Upper lobe of left lung (tissue), 4 donors: ENCODE measurements at regions not wholly inside any gene's neighbourhood (a gene's known extent, or its start where the extent isn't known, plus 50 kb on each side); places are given as distances from the start of the nearest gene placed in this dataset.

Experiments
- CTCF ChIP-seq, 6 experiments: fragments of 450-650 bp in 4 of 6; fragments of 200-600 bp in 2 of 6; sonication (generic) in 2 of 6; IDR thresholded peaks; one replicate each; pipeline ENCODE4 v1.5.1; 2016 to 2019; ENCODE audit warnings: antibody characterized with exemption in 6 of 6
- POLR2A ChIP-seq, 4 donors: fragments of 450-650 bp; IDR thresholded peaks; one replicate each; pipeline ENCODE4 v1.5.1; 2016 to 2017; ENCODE audit warnings: antibody characterized with exemption in 4 of 4, mild to moderate bottlenecking in 2 of 4

- no peak for TF ChIP-seq CTCF (IDR thresholded peaks at IDR 0.05)
- no peak for TF ChIP-seq POLR2A (IDR thresholded peaks at IDR 0.05)
Observed at GRCh38 chr5:39497322-39497721, 72.5 kb upstream of the DAB2 start.
